ENCODE measurements at regions not wholly inside any gene's neighbourhood (a gene's known extent, or its start where the extent isn't known, plus 50 kb on each side); places are given as distances from the start of the nearest gene placed in this dataset.

- no peak for TF ChIP-seq REST (IDR thresholded peaks at IDR 0.05; ENCODE audit: insufficient read depth in 1 of 2, low read depth in 2 of 2, low read length in 2 of 2)
- no peak for TF ChIP-seq TAF1 (IDR thresholded peaks at IDR 0.05; ENCODE audit: borderline replicate concordance, insufficient read depth, low read length)
- no peak for TF ChIP-seq POLR2AphosphoS5 (IDR thresholded peaks at IDR 0.05; ENCODE audit: low read depth, low read length)
Observed at GRCh38 chr9:135243201-135244190, 156.0 kb downstream of the OLFM1 start.
